OCI-LY7 (cell line): ENCODE measurements at regions not wholly inside any gene's neighbourhood (a gene's known extent, or its start where the extent isn't known, plus 50 kb on each side); places are given as distances from the start of the nearest gene placed in this dataset.

ENCODE experiments used
- CTCF ChIP-seq: fragments of 200-600 bp; sonication (generic); conservative IDR thresholded peaks from 2 replicates; pipeline ENCODE4 v1.5.1; 2014; ENCODE audit warnings: mild to moderate bottlenecking, antibody characterized with exemption, low read length, moderate library complexity, mixed read lengths
- EZH2phosphoT487 ChIP-seq: fragments of 200-600 bp; sonication (generic); IDR thresholded peaks from 2 replicates; pipeline ENCODE4 v1.6.1; 2018; ENCODE audit warnings: low read depth, borderline replicate concordance, mild to moderate bottlenecking, mixed run types, antibody characterized with exemption, low read length, moderate library complexity, mixed read lengths

- TF ChIP-seq CTCF (no peak), EZH2phosphoT487 (no peak)
These were observed 169.6 kb downstream of the SEC14L1 start for GRCh38 chr17:77310336-77310735.
